IMR-90 (cell line): ENCODE measurements at regions not wholly inside any gene's neighbourhood (a gene's known extent, or its start where the extent isn't known, plus 50 kb on each side); places are given as distances from the start of the nearest gene placed in this dataset.

Source experiments
- ATAC-seq: fragments of 200-7000 bp; cut with Tn5 transposase; 2 replicates; pipeline ENCODE4 v1.9.1; 2020; ENCODE audit warnings: low read depth, mild to moderate bottlenecking, moderate library complexity
- BruUV-seq: library from RNA; stranded (reverse); fragments of 400-500 nt; replicated peaks from 2 replicates; lab custom pipeline; 2021; lab: Mats Ljungman, UMichigan
- CTCF ChIA-PET: fragments of 300-600 bp; formaldehyde crosslinking; extraction: SDS; loops from one replicate; lab custom pipeline; 2021; ENCODE audit warnings: antibody characterized with exemption; lab: Yijun Ruan, JAX
- POLR2A ChIA-PET: fragments of 300-600 bp; sonication (Branson Sonifier 250); formaldehyde crosslinking; loops from one replicate; lab custom pipeline; 2022; ENCODE audit warnings: antibody characterized with exemption; ENCODE audit not compliant: unreplicated experiment; lab: Charles Lee
- DNase-seq: peaks from one replicate; pipeline ENCODE4 v3.0.0; 2013
- H2AFZ ChIP-seq: replicated peaks from 2 replicates; pipeline ENCODE3; 2013; ENCODE audit warnings: low read length, mild to moderate bottlenecking; ENCODE audit not compliant: poor library complexity
- H2AK5ac ChIP-seq: 2 replicates; pipeline ENCODE4 v1.6.1; 2013; ENCODE audit warnings: low read depth, low read length, inconsistent platforms
- H2AK9ac ChIP-seq: replicated peaks from 2 replicates; pipeline ENCODE3; 2013; ENCODE audit warnings: mild to moderate bottlenecking, low read depth, low read length, moderate library complexity; ENCODE audit not compliant: poor library complexity
- H2BK120ac ChIP-seq: 2 replicates; pipeline ENCODE4 v1.6.1; 2013; ENCODE audit warnings: low read depth, low read length, inconsistent platforms
- H2BK15ac ChIP-seq: 3 replicates; pipeline ENCODE4 v1.6.1; 2013; ENCODE audit warnings: low read depth, low read length, inconsistent platforms
- H2BK20ac ChIP-seq: 2 replicates; pipeline ENCODE4 v1.6.1; 2013; ENCODE audit warnings: low read depth, mild to moderate bottlenecking, inconsistent platforms, low read length, moderate library complexity
- H2BK5ac ChIP-seq: 2 replicates; pipeline ENCODE4 v1.6.1; 2013; ENCODE audit warnings: mild to moderate bottlenecking, low read depth, low read length, inconsistent platforms; ENCODE audit not compliant: poor library complexity, severe bottlenecking
- H3K14ac ChIP-seq: replicated peaks from 2 replicates; pipeline ENCODE4 v1.6.1; 2013; ENCODE audit warnings: low read depth, low read length, inconsistent platforms
- H3K18ac ChIP-seq: 2 replicates; pipeline ENCODE4 v1.6.1; 2013; ENCODE audit warnings: low read depth, low read length, control low read depth
- H3K23ac ChIP-seq: 2 replicates; pipeline ENCODE4 v1.6.1; 2013; ENCODE audit warnings: low read depth, low read length, inconsistent platforms
- H3K27ac ChIP-seq: 2 replicates; pipeline ENCODE4 v1.5.1; 2013; ENCODE audit warnings: mild to moderate bottlenecking, control low read depth, low read length; ENCODE audit not compliant: insufficient read depth
- H3K27me3 ChIP-seq: 2 replicates; pipeline ENCODE4 v1.6.1; 2013; ENCODE audit warnings: low read length; ENCODE audit not compliant: control insufficient read depth, insufficient read depth
- H3K36me3 ChIP-seq: 2 replicates; pipeline ENCODE4 v1.6.1; 2013; ENCODE audit warnings: low read length, mixed read lengths; ENCODE audit not compliant: control insufficient read depth, insufficient read depth
- H3K4ac ChIP-seq: 2 replicates; pipeline ENCODE4 v1.6.1; 2013; ENCODE audit warnings: low read depth, low read length, inconsistent platforms
- H3K4me1 ChIP-seq: 2 replicates; pipeline ENCODE4 v1.6.1; 2013; ENCODE audit warnings: low read length, mixed read lengths; ENCODE audit not compliant: control insufficient read depth, insufficient read depth
- H3K4me2 ChIP-seq: 2 replicates; pipeline ENCODE4 v1.6.1; 2013; ENCODE audit warnings: low read depth, mild to moderate bottlenecking, control low read depth, low read length, moderate library complexity
- H3K4me3 ChIP-seq: 2 replicates; pipeline ENCODE4 v1.5.1; 2013; ENCODE audit warnings: low read depth, mild to moderate bottlenecking, control low read depth, low read length, moderate library complexity; ENCODE audit not compliant: insufficient read depth
- H3K56ac ChIP-seq: 2 replicates; pipeline ENCODE4 v1.6.1; 2013; ENCODE audit warnings: low read length, inconsistent platforms; ENCODE audit not compliant: insufficient read depth; ENCODE audit errors: extremely low read depth
- H3K79me1 ChIP-seq, 2 experiments: 2 replicates each; pipeline ENCODE4 v1.6.1; 2013; ENCODE audit warnings: low read length in 2 of 2, inconsistent platforms in 1 of 2, low read depth in 1 of 2
- H3K9ac ChIP-seq: 2 replicates; pipeline ENCODE4 v1.6.1; 2013; ENCODE audit warnings: low read depth, low read length, control low read depth
- H3K9me1 ChIP-seq: 2 replicates; pipeline ENCODE4 v1.6.1; 2013; ENCODE audit warnings: low read length, inconsistent platforms; ENCODE audit not compliant: insufficient read depth
- H3K9me3 ChIP-seq: 2 replicates; pipeline ENCODE4 v1.6.1; 2013; ENCODE audit warnings: low read length; ENCODE audit not compliant: control insufficient read depth, insufficient read depth
- H4K20me1 ChIP-seq: 2 replicates; pipeline ENCODE4 v1.6.1; 2013; ENCODE audit warnings: low read length, inconsistent platforms; ENCODE audit not compliant: insufficient read depth
- H4K5ac ChIP-seq: 2 replicates; pipeline ENCODE4 v1.6.1; 2013; ENCODE audit warnings: mild to moderate bottlenecking, low read depth, low read length, control low read depth
- H4K8ac ChIP-seq, 2 experiments: 2 replicates each; pipeline ENCODE4 v1.6.1; 2013; ENCODE audit warnings: low read depth in 2 of 2, low read length in 2 of 2, control low read depth in 1 of 2, inconsistent platforms in 1 of 2
- H4K91ac ChIP-seq: 2 replicates; pipeline ENCODE4 v1.6.1; 2013; ENCODE audit warnings: low read depth, low read length, inconsistent platforms; ENCODE audit not compliant: insufficient read depth
- BHLHE40 ChIP-seq: fragments of 150-350 bp; IDR thresholded peaks from 2 replicates; pipeline ENCODE4 v1.6.1; 2016; ENCODE audit warnings: mild to moderate bottlenecking, low read depth, low read length
- CEBPB ChIP-seq: IDR thresholded peaks from 2 replicates; pipeline ENCODE4 v1.6.1; 2012; ENCODE audit warnings: low read depth, low read length, improper control_type of control experiment
- CHD1 ChIP-seq: IDR thresholded peaks from 2 replicates; pipeline ENCODE4 v1.6.1; 2012; ENCODE audit warnings: low read depth, low read length, improper control_type of control experiment
- CTCF ChIP-seq: conservative IDR thresholded peaks from 2 replicates; pipeline ENCODE4 v1.5.1; 2012; ENCODE audit warnings: mild to moderate bottlenecking, low read depth, low read length, improper control_type of control experiment
- ELK1 ChIP-seq: fragments of 150-350 bp; IDR thresholded peaks from 2 replicates; pipeline ENCODE4 v1.6.1; 2016; ENCODE audit warnings: low read depth, mild to moderate bottlenecking, low read length, moderate library complexity, borderline replicate concordance
- FOS ChIP-seq: fragments of 150-350 bp; IDR thresholded peaks from 2 replicates; pipeline ENCODE4 v1.6.1; 2016; ENCODE audit warnings: low read depth, low read length
- MAFK ChIP-seq: IDR thresholded peaks from 2 replicates; pipeline ENCODE4 v1.6.1; 2012; ENCODE audit warnings: low read depth, low read length, improper control_type of control experiment
- MAZ ChIP-seq: IDR thresholded peaks from 2 replicates; pipeline ENCODE4 v1.6.1; 2012; ENCODE audit warnings: low read depth, mild to moderate bottlenecking, low read length, improper control_type of control experiment, moderate library complexity, borderline replicate concordance
- MXI1 ChIP-seq: IDR thresholded peaks from 2 replicates; pipeline ENCODE4 v1.6.1; 2012; ENCODE audit warnings: low read depth, mild to moderate bottlenecking, low read length, moderate library complexity, borderline replicate concordance
- NFE2L2 ChIP-seq: fragments of 150-350 bp; IDR thresholded peaks from 2 replicates; pipeline ENCODE4 v1.6.1; 2016; ENCODE audit warnings: low read depth, mild to moderate bottlenecking, low read length
- POLR2A ChIP-seq: IDR thresholded peaks from 2 replicates; pipeline ENCODE4 v1.6.1; 2012; ENCODE audit warnings: mild to moderate bottlenecking, low read depth, low read length
- RAD21 ChIP-seq: IDR thresholded peaks from 2 replicates; pipeline ENCODE4 v1.6.1; 2012; ENCODE audit warnings: low read length, improper control_type of control experiment
- RCOR1 ChIP-seq: IDR thresholded peaks from 2 replicates; pipeline ENCODE4 v1.6.1; 2012; ENCODE audit warnings: mild to moderate bottlenecking, low read length, improper control_type of control experiment; ENCODE audit not compliant: insufficient replicate concordance
- RFX5 ChIP-seq: IDR thresholded peaks from 2 replicates; pipeline ENCODE4 v1.8.0; 2012; ENCODE audit warnings: low read depth, mild to moderate bottlenecking, low read length, moderate library complexity
- SMC3 ChIP-seq: fragments of 150-350 bp; IDR thresholded peaks from 2 replicates; pipeline ENCODE4 v1.6.1; 2016; ENCODE audit warnings: low read depth, mild to moderate bottlenecking, antibody characterized with exemption, low read length, moderate library complexity
- USF2 ChIP-seq: fragments of 150-350 bp; IDR thresholded peaks from 2 replicates; pipeline ENCODE4 v1.6.1; 2017; ENCODE audit warnings: mild to moderate bottlenecking, antibody characterized with exemption, low read length, low read depth
- WGBS, 2 experiments: methylation state at CpG; one replicate each; pipeline versions ENCODE4 v1.1.5 to v1.1.7; 2013; ENCODE audit warnings: missing lambda C conversion rate in 2 of 2; ENCODE audit not compliant: insufficient read length in 1 of 2; ENCODE audit errors: extremely low coverage in 2 of 2; 5-methylcytosine and 5-hydroxymethylcytosine counted together
- dilution Hi-C: fragments of 300-500 bp; cut with HindIII; formaldehyde crosslinking; loops from one replicate; pipeline ENCODE4 v1.14.3; 2018; ENCODE audit warnings: low sequenced_read_pairs; ENCODE audit not compliant: unreplicated experiment
- in situ Hi-C: fragments of 300-500 bp; cut with MboI; formaldehyde crosslinking; loops from 3 replicates; pipeline ENCODE4 v1.14.3; 2019; ENCODE audit warnings: low sequenced_read_pairs, inconsistent platforms, mixed read lengths
- intact Hi-C: fragments of 100-400 bp; cut with micrococcal nuclease; formaldehyde crosslinking; loops from 2 replicates; pipeline ENCODE4 v1.10.0; 2022

GRCh38 chr3:193095366-193095765, 145.7 kb upstream of the PLAAT1 start:
- no peaks in the 10 kb centered on the region for H3K36me3 ChIP-seq
- H4K8ac ChIP-seq: no peak overlapping the region
- no peak overlapping the region for H3K27ac ChIP-seq
- H3K27me3 ChIP-seq: no peaks in the 10 kb centered on the region
- H3K23ac ChIP-seq: no peak overlapping the region
- BruUV-seq: no TSS peak
- no peak overlapping the region for H3K4me3 ChIP-seq
- no peaks in the 10 kb centered on the region for H3K4me1 ChIP-seq
- no peak overlapping the region for H3K9ac ChIP-seq
- ChIA-PET CTCF (no interaction called here), POLR2A (no interaction called here)
- no peak overlapping the region for H3K4ac ChIP-seq
- no peak overlapping the region for H3K14ac ChIP-seq
- H2BK5ac ChIP-seq: no peak overlapping the region
- no peak overlapping the region for H2BK15ac ChIP-seq
- no peaks in the 10 kb centered on the region for H3K79me1 ChIP-seq
- no peaks in the 10 kb centered on the region for H4K20me1 ChIP-seq
- H2AFZ ChIP-seq: no peak overlapping the region
- H2AK5ac ChIP-seq: no peak overlapping the region
- dilution Hi-C loops (no loop called here), intact Hi-C loops (no loop called here), in situ Hi-C loops (no loop called here)
- no peak overlapping the region for H2AK9ac ChIP-seq
- TF ChIP-seq RAD21: no peak
- TF ChIP-seq MAFK: no peak
- no peak for TF ChIP-seq USF2
- TF ChIP-seq POLR2A: no peak
- TF ChIP-seq CTCF: no peak
- TF ChIP-seq RCOR1: no peak
- no peak for TF ChIP-seq MXI1
- TF ChIP-seq FOS: no peak
- TF ChIP-seq CHD1: no peak
- no peak for TF ChIP-seq NFE2L2
- TF ChIP-seq RFX5: no peak
- no peak for TF ChIP-seq ELK1
- no peak for TF ChIP-seq CEBPB
- TF ChIP-seq MAZ: no peak
- TF ChIP-seq SMC3: no peak
- no peak for TF ChIP-seq BHLHE40
- no peak overlapping the region for H4K5ac ChIP-seq
- no peak overlapping the region for H3K56ac ChIP-seq
- no peak overlapping the region for H2BK120ac ChIP-seq
- ATAC-seq: no peak
- no peaks in the 10 kb centered on the region for H3K9me1 ChIP-seq
- DNase-seq: no peak
- H3K9me3 ChIP-seq: no peaks in the 10 kb centered on the region
- no peak overlapping the region for H3K18ac ChIP-seq
- H2BK20ac ChIP-seq: no peak overlapping the region
- H4K91ac ChIP-seq: no peak overlapping the region
- H3K4me2 ChIP-seq: no peak overlapping the region
- WGBS, 2 experiments: 63% methylated on average over 2 of the region's 4 CpGs; no CpG with 5 or more reads in 1 of the 2 experiments
